ENCODE measurements at regions not wholly inside any gene's neighbourhood (a gene's known extent, or its start where the extent isn't known, plus 50 kb on each side); places are given as distances from the start of the nearest gene placed in this dataset.

GRCh38 chr12:40559865-40560264, 132.4 kb upstream of the CNTN1 start:
- no peak for DNase-seq

- no peak for DNase-seq
Measured at GRCh38 chr12:40560848-40561247, 131.4 kb upstream of the CNTN1 start.

- no peak for DNase-seq
Measured at GRCh38 chr12:40561395-40561966, 130.8 kb upstream of the CNTN1 start.

- no peak for DNase-seq
Measured at GRCh38 chr12:40565029-40565633, 127.1 kb upstream of the CNTN1 start.

GRCh38 chr12:40566271-40566670, 126.0 kb upstream of the CNTN1 start:
- no peak for DNase-seq

- no peak for DNase-seq
Measured at GRCh38 chr12:40569626-40570179, 122.5 kb upstream of the CNTN1 start.

- DNase-seq = no peak
Measured at GRCh38 chr12:40573024-40573423, 119.2 kb upstream of the CNTN1 start.

- no peak for DNase-seq
Measured at GRCh38 chr12:40575987-40576386, 116.3 kb upstream of the CNTN1 start.

- no peak for DNase-seq
Measured at GRCh38 chr12:40577834-40578233, 114.4 kb upstream of the CNTN1 start.

GRCh38 chr12:40579687-40580086, 112.6 kb upstream of the CNTN1 start:
- DNase-seq = no peak

- no peak for DNase-seq
Measured at GRCh38 chr12:40580346-40580745, 111.9 kb upstream of the CNTN1 start.

GRCh38 chr12:40581889-40582288, 110.3 kb upstream of the CNTN1 start:
- DNase-seq = no peak

- DNase-seq = no peak
Measured at GRCh38 chr12:40583743-40584142, 108.5 kb upstream of the CNTN1 start.

- DNase-seq = no peak
Measured at GRCh38 chr12:40584763-40585162, 107.5 kb upstream of the CNTN1 start.

- DNase-seq = no peak
Measured at GRCh38 chr12:40586823-40587222, 105.4 kb upstream of the CNTN1 start.

- DNase-seq = no peak
Measured at GRCh38 chr12:40587421-40587820, 104.8 kb upstream of the CNTN1 start.

GRCh38 chr12:40587970-40588369, 104.3 kb upstream of the CNTN1 start:
- no peak for DNase-seq

- DNase-seq = no peak
Measured at GRCh38 chr12:40597133-40597532, 95.1 kb upstream of the CNTN1 start.

- no peak for DNase-seq
Measured at GRCh38 chr12:40598073-40598472, 94.2 kb upstream of the CNTN1 start.

- no peak for DNase-seq
Measured at GRCh38 chr12:40602562-40602961, 89.7 kb upstream of the CNTN1 start.

GRCh38 chr12:40614923-40615322, 77.3 kb upstream of the CNTN1 start:
- no peak for DNase-seq

GRCh38 chr12:40615590-40615989, 76.6 kb upstream of the CNTN1 start:
- no peak for DNase-seq

GRCh38 chr12:40616383-40616915, 75.8 kb upstream of the CNTN1 start:
- peak; percentile 1 to 29 for DNase-seq

GRCh38 chr12:40618636-40619035, 73.6 kb upstream of the CNTN1 start:
- no peak for DNase-seq

Measured in hippocampal formation (tissue), 2 donors.